HG02943 (cell line): ENCODE measurements at regions not wholly inside any gene's neighbourhood (a gene's known extent, or its start where the extent isn't known, plus 50 kb on each side); places are given as distances from the start of the nearest gene placed in this dataset.
"Not testable (repeated sequence)": the region's sequence is repeated elsewhere in the genome, so short reads cannot be mapped to it uniquely, and the experiment has no call there.

Source experiments
- ATAC-seq: cut with Tn5 transposase; IDR thresholded peaks from one replicate; pipeline ENCODE4 v1.9.1; 2021; ENCODE audit warnings: mild to moderate bottlenecking, low read depth, moderate library complexity; ENCODE audit not compliant: unreplicated experiment

DNA sequence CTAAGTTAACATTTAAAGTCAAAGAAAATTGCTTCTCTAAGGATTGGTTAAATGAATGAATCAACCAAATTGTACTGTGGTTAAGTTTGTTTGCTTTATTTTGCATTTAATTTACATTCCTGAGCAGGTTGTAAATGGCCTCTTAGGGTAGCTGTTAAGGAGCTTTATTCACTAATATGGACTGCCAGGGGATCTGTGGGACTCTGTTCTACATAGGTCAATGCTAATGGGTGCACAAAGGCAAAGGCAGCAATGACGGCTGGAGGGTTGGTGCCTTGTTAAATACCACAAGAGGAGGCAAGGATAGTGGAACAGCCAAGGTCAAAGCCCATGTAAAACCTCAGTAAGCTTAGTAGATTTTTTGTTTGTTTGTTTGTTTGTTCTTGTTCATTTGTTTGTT lies 89.3 kb upstream of the P2RY1 start:
- no peak for ATAC-seq

DNA sequence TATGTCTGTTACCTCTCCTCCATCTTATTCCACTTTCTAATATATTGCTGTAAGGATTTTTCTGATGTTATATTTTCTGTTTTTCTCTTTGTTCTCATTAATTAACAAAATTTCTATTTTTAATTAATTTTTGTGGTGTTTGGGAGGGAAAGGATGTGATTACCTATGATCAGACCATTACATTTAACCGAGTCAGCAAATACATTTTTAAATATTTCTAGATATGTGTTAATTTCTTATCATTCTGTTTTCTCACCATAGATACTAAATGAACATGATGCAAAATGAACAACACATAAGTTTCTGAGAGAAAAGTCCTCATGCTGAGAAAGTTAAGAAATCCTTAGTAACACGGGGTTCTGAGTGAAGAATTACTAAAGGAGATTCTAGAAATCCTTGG lies 80.6 kb upstream of the P2RY1 start:
- ATAC-seq: no peak

- no peak for ATAC-seq
Observed at GRCh38 chr3:152756807-152757206, 78.1 kb upstream of the P2RY1 start.

GRCh38 chr3:152760024-152760563 lies 74.8 kb upstream of the P2RY1 start:
- no peak for ATAC-seq

DNA sequence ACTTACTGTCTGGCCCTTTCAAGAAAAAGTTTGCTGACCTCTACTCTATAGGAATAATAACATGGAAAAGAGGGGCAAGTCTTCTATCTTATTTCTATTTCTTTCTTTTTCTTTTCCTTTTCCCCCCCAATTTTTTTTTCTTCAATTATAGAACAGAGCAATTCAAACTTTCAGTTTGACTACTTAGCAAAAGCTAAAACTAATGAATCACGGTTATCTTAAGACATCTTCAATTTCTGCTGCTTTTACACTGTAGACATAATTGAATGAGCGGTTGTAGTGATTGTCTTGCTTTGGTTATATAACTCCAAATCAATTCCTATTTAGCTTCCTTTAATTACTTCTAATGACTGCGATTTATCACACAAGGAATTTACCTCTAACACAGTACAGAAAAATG lies 74.3 kb upstream of the P2RY1 start:
- no peak for ATAC-seq

- no peak for ATAC-seq
Observed at GRCh38 chr3:152768478-152768877, 66.5 kb upstream of the P2RY1 start.

DNA sequence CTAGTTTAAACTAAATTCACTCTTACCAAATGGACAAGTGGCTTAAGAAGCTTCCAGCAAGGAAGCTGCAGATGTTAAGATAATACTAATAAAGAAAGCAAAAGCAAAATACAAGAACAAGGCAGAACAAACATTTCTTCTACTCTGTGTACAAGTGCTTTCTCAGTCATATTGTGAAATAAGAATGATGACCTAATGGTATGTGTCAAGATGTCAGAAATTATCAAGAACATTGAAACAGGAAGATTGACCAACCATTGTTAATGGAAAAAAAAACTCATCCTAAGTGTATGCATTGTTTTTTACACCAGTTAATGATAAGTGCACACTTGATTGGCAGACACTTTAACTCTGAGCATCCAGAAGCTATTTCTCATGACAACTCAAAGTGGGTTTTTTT lies 65.4 kb upstream of the P2RY1 start:
- ATAC-seq: no peak

GRCh38 chr3:152770296-152770695 lies 64.6 kb upstream of the P2RY1 start:
- ATAC-seq: no peak

GRCh38 chr3:152771120-152771519 lies 63.8 kb upstream of the P2RY1 start:
- no peak for ATAC-seq

GRCh38 chr3:152772674-152773225 lies 62.2 kb upstream of the P2RY1 start:
- no peak for ATAC-seq

- ATAC-seq: no peak
Observed at GRCh38 chr3:152773633-152774032, 61.3 kb upstream of the P2RY1 start.

- not testable (repeated sequence) for ATAC-seq
Observed at GRCh38 chr3:152774230-152774629, 60.7 kb upstream of the P2RY1 start.

- ATAC-seq: no peak
Observed at GRCh38 chr3:152778022-152778421, 56.9 kb upstream of the P2RY1 start.

DNA sequence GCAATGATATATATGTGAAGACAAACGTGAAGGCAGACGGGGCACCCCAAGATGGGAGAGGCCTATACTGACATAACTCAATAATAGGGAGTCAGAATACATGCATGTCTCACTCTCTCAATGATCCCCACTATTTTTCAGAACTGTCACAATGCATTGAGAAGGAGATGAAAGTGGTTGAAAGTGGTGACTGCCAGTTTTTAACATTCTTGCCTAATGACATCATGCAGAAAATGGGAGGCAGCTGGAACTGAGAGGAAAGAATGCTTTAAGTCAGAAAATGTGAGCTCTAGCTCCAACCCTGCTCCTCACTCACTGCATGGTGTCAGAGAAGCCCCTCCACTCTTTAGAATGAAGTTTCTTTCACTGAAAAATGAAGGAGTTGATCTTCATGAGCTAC lies 55.3 kb upstream of the P2RY1 start:
- no peak for ATAC-seq

DNA sequence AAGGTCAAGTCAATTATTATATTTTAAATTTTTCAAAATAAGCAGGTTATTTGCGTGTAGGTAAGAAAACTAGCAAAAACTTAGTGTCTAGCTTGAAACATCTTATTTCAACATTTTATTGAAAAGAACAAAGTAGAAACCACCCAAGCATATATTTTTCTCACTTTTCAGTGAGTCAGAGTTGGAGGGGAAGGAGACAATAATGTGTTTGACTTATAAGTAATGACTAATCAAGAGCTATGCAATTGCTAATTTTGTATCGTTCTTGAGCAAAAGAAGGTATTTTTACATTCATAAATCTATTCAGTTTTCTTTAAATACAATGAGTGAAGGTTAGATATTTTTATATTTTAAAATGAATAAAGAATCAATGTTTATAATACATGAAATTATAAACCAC lies 54.4 kb upstream of the P2RY1 start:
- ATAC-seq: no peak

DNA sequence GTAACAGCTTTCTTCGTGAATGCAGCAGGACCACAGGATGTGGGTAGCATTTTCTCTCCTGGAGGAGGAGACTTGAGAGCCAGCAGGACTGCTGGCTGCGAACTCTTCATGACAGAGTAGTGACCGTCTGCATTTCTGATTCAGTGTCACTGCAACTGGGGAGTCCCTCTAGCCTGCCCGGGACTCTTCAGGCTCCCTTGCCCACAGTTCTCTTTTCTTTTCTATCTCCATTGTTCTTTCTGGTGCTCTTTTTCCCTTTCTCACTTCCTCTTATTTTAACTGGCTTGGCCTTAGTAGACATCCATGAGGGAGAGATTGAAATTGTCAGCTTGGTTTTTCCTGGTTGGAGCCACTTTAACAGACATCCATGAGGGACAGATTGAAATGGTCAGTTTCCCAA lies 49.9 kb upstream of the P2RY1 start:
- ATAC-seq: no peak
